ENCODE measurements at regions not wholly inside any gene's neighbourhood (a gene's known extent, or its start where the extent isn't known, plus 50 kb on each side); places are given as distances from the start of the nearest gene placed in this dataset.

DNA sequence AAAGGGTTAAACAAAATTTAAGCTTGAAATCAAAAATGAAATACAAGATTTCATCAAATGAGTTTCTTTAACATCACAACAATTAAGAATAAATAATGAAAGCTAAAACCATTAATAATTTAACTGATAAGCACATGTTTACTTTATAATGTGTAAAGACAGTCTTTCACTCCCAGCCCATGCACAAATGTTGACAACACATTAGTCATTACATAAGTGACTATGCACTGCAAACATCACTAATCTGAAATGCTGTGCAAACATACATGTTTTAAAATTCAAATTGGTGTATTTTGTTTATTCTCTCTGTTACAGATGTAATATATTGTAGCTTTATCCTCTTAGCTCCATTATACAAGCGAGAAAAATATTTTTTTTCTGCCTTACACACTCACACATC, 220.6 kb upstream of the CPXCR1 start:
- in situ Hi-C loops (cut with HindIII; ENCODE audit: low pct_unique_long_range_greater_than_20kb, low sequenced_read_pairs), result no loop called here
- no peak for DNase-seq (ENCODE audit: low read depth, low spot score)

DNA sequence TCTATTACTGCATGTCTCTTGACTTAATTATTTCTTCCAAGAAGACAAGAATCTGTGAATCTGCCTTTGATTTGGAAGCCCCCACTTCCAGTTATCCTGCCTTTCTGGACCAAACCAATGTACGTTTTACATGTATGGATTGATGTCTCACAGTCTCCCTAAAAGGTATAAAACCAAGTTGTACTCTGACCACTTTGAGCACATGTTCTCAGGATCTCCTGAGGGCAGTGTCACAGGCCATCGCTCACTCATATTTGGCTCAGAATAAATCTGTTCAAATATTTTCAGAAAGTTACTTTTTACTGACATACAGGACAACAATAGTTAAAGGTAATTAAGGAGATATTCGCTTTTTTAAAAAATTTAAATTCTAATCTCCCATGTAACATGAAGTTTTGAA, 188.6 kb upstream of the CPXCR1 start:
- in situ Hi-C loops (cut with HindIII; ENCODE audit: low pct_unique_long_range_greater_than_20kb, low sequenced_read_pairs), result no loop called here
- no peak for DNase-seq (ENCODE audit: low read depth, low spot score)

DNA sequence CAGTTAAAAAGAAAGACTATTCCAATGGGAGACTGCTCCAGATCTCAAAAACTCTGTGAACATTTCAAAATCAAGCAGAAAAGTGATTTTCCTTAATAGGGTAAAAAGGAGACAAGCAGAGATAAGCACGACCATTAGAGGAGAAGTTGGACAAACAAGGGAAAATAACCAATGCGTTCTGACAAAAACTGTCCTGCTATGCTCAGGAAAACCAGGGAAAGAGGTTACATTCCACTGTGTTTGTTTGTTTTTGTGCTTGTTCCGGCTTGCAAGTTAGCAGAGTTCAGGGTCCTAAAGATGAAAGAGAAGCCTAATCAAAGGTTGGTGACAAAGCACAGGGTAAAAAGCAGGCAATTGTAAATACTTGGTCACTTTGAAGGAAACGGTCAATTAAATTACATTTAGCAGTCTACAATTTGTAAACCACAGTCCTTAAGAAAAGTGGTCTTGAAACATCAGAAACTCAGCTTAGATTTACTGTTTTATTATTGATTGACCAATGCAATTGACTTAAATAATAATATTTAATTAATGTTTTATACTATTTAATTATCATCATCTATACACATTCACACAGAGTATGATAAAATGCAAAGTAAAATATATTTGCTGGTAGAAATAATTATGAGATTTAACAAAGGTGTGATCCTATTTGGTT, 186.2 kb upstream of the CPXCR1 start:
- in situ Hi-C loops (cut with HindIII; ENCODE audit: low pct_unique_long_range_greater_than_20kb, low sequenced_read_pairs), result no loop called here
- no peak for DNase-seq (ENCODE audit: low read depth, low spot score)

DNA sequence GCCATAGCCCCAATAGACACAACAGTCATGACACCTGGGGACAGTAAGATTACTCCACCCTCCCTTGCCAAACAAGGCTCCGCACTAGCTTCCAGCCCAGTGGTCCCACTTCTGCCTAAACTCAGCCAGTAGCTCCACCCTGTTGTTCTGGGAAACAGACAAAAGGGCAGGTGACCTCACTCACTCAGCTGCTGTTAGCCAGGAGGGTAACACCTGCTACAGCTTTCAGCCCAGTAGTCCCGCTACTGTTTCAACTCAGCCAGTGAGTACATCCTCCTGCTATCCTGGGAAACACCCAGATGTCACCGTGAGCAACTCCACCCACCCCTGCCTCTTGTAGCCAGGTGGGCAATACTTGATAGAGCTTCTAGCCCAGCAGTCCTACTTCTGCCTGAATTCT, 162.7 kb upstream of the CPXCR1 start:
- no peak for DNase-seq (ENCODE audit: low read depth, low spot score)
- in situ Hi-C loops (cut with HindIII; ENCODE audit: low pct_unique_long_range_greater_than_20kb, low sequenced_read_pairs), result no loop called here

DNA sequence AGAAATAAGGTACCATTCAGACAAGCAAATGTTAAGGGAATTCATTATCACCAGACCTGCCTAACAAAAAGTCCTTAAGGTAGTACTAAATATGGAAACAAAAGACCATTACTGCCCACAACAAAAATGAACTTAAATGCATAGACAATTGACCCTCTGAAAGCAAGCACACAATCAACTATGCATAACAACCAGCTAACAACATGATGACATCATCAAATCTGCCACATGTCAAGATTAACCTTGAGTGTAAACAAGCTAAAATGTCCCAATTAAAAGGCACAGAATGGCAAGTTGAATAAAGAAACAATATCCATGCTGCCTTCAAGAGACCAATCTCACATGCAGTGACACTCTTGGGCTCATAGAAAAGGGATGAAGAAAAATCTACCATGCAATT, 160.7 kb upstream of the CPXCR1 start:
- no peak for DNase-seq (ENCODE audit: low read depth, low spot score)

DNA sequence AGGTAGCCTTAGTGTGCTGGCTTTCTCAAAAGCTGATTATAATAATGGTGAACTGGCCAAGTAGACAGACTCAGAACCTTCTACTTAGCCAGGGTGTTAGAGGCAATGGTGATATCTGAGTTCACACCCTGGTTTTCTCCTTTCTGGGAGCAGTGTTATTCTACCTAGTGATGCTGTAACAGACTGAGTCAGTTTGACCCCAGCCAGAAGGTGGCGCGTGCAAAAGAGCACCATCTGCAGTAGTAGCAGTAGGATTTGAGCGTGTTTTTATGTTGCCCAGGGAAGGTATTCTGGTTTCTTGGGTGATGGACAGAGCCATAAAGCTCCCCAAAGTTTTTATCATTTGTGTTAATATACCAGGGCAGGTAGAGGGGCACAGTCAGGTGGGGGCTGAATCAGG, 143.8 kb upstream of the CPXCR1 start:
- in situ Hi-C loops (cut with HindIII; ENCODE audit: low pct_unique_long_range_greater_than_20kb, low sequenced_read_pairs), result no loop called here
- peak; percentile 4 for DNase-seq (ENCODE audit: low read depth, low spot score)

More for the DNA sequence above, 160.7 kb upstream of the CPXCR1 start:
- in situ Hi-C loops (cut with HindIII; ENCODE audit: low pct_unique_long_range_greater_than_20kb, low sequenced_read_pairs), result no loop called here

DNA sequence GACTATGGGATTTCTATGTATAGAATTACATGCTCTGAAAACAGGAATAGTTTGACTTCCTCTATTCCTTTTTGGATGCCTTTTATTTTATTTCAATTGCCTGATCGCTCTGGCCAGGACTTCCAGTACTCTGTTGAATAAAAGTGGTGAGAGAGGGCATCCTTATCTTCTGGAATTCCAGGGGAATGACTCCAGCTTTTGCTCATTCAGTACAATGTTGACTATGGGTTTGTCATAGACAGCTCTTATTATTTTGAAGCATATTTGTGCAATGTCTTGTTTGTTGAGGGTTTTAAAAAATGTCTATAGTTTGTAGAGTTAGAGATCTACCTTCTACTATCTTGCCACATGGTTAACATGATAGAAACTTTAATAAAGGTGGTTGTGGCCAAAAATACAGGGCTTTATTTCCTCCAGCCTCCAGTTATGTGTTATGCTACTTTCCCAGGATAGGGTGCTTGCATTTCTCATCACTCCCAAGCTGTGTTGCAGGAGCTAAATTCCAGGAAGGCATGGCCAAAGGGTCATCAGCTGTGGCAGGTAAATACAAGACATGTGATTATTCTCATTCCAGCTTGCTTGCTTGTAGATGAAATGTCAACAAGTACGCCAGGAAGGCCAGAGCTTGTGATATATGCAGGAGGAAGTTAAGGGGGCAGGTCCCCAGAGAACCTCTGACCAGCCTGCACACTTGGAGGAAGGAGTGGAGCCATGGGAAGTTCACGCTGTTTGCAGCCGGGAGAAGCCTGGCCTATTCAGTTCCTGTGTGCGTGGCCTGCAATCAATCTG, 142.4 kb upstream of the CPXCR1 start:
- DNase-seq (ENCODE audit: low read depth, low spot score), result no peak
- in situ Hi-C loops (cut with HindIII; ENCODE audit: low pct_unique_long_range_greater_than_20kb, low sequenced_read_pairs), result no loop called here

DNA sequence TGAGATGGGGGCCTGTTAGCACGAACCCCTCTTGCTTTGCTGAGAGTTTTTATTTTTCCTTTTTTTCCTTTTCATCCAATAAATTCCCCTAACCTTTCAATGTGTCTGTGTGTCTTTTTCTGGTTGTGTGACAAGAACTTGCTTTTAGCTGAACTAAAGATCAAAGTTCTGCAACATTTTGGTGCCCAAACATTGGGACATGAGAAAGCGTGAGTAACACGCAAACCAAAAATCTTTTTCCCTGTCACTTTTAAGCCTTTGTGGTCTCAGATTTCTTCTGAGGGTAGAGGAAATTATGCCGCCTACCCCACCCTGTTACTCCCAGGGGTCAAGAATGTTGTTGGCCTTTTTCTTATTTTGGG, 141.8 kb upstream of the CPXCR1 start:
- in situ Hi-C loops (cut with HindIII; ENCODE audit: low pct_unique_long_range_greater_than_20kb, low sequenced_read_pairs), result no loop called here
- no peak for DNase-seq (ENCODE audit: low read depth, low spot score)

DNA sequence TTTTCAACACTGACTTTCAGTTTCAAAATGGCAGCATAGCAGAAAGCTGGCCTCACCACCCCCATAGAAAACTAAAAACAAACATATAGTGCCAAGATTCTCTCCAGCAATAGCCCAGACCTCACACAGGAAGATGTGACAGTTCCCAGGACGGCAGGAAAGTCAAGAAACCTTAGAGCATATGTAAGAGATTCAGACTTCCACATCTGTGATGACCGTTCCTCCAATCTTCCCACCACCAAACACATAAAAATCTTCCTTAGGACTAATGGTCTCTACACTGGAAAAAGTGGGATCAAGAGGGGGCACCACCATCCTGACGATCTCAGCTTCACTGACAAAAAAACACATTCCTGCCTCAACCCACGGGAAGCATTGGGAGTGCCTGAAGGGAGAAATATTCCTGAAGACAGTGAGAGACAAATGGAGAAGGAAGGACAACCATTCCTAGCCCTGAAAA, 134.1 kb upstream of the CPXCR1 start:
- no peak for DNase-seq (ENCODE audit: low read depth, low spot score)
- in situ Hi-C loops (cut with HindIII; ENCODE audit: low pct_unique_long_range_greater_than_20kb, low sequenced_read_pairs), result no loop called here

DNA sequence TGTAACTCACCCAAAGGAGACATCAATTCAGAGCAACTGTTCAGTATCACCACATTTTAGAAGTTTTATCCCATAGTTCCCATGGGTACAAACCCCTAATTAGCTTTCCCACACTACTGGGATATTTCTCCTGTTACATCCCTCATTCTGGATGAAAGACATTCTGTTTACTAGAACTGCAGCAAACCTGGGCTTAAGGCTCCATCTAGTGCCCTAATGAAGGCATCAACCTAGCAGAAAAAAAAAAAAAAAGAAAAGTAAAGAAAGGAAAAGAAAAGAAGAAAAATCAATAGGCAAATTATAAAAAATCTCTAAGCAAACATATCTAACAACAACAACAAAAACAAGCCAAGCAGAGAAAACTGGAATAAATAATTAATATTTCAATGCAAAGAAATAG, 133.7 kb upstream of the CPXCR1 start:
- peak; percentile 70 for DNase-seq (ENCODE audit: low read depth, low spot score)
- in situ Hi-C loops (cut with HindIII; ENCODE audit: low pct_unique_long_range_greater_than_20kb, low sequenced_read_pairs), result no loop called here

DNA sequence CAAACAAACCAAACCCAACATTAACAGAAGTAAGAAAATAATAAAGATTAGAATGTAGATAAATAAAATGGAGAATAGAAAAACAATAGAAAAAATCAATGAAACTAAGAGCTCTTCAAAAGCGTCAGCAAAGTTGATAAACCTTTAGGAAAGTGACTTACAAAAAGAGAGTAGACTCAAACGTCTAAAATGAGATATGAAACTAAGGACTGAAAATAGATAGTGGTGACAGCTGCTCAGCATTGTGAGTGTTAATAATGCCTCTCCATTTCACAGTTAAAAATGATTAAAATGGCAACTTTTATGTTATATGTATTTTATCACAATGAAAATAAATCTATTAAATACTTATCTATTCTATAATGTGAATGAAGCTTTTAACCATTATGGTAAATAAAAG, 125.7 kb upstream of the CPXCR1 start:
- in situ Hi-C loops (cut with HindIII; ENCODE audit: low pct_unique_long_range_greater_than_20kb, low sequenced_read_pairs), result no loop called here
- no peak for DNase-seq (ENCODE audit: low read depth, low spot score)

DNA sequence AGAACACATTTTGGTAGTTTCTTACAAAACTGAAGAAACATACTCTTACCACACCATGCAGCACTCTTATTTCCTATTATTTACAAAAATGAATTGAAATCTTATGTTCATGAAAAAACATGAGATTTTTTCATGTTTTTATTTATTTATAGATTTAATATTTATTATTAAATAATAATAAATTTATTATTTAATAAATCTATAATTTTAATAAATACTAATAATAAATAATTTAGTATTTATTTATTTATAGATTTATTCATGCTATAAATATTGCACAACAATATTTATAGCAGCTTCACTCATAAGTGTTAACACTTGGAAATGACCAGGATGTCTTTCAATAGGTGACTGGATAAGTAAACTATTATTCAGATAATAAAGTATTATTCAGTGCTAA, 91.6 kb upstream of the CPXCR1 start:
- in situ Hi-C loops (cut with HindIII; ENCODE audit: low pct_unique_long_range_greater_than_20kb, low sequenced_read_pairs), result no loop called here

DNA sequence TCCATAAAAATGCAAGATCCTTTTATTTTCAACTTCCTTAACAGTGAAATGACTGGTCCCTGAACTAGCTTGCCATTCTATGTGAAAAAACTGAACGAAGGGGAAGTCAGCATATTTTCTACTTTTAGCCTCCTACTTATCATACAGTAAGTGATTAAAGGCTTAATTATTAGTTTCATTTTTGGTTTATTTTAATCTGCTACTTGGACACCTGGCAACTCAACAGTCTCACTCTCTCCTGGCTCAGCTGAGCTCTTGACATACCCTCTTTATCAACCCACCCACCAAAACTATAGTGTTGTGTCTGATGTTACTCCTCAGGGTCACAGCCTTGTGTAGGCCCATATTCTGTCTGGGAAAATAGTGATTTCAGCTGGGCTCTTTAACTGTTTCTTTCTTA, 86.2 kb upstream of the CPXCR1 start:
- in situ Hi-C loops (cut with HindIII; ENCODE audit: low pct_unique_long_range_greater_than_20kb, low sequenced_read_pairs), result no loop called here
- DNase-seq (ENCODE audit: low read depth, low spot score), result no peak

More for the DNA sequence above, 91.6 kb upstream of the CPXCR1 start:
- no peak for DNase-seq (ENCODE audit: low read depth, low spot score)

DNA sequence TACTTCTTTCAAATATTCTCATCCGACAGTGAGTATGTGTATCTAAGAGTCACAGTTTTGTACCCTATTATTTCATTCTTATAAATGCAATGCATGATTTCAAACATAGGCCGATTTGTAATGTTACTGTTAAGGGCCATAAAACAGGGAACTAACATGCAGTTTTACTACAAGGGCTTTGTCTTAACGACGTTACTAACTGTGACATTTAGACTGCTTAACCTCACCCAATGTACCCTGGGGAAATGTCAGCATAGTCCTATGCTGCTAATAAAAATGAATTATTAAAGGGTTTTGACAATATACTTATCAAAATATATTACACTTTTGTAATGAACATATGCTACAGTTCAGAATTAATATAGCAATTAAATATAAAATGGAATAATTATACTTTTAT, 74.8 kb upstream of the CPXCR1 start:
- DNase-seq (ENCODE audit: low read depth, low spot score), result no peak
- in situ Hi-C loops (cut with HindIII; ENCODE audit: low pct_unique_long_range_greater_than_20kb, low sequenced_read_pairs), result no loop called here
